IMR-90 (cell line): ENCODE measurements at regions not wholly inside any gene's neighbourhood (a gene's known extent, or its start where the extent isn't known, plus 50 kb on each side); places are given as distances from the start of the nearest gene placed in this dataset.

ENCODE experiments used
- ATAC-seq: fragments of 200-7000 bp; cut with Tn5 transposase; 2 replicates; pipeline ENCODE4 v1.9.1; 2020; ENCODE audit warnings: low read depth, mild to moderate bottlenecking, moderate library complexity
- BruUV-seq: library from RNA; stranded (reverse); fragments of 400-500 nt; replicated peaks from 2 replicates; lab custom pipeline; 2021; lab: Mats Ljungman, UMichigan
- CTCF ChIA-PET: fragments of 300-600 bp; formaldehyde crosslinking; extraction: SDS; loops from one replicate; lab custom pipeline; 2021; ENCODE audit warnings: antibody characterized with exemption; lab: Yijun Ruan, JAX
- POLR2A ChIA-PET: fragments of 300-600 bp; sonication (Branson Sonifier 250); formaldehyde crosslinking; loops from one replicate; lab custom pipeline; 2022; ENCODE audit warnings: antibody characterized with exemption; ENCODE audit not compliant: unreplicated experiment; lab: Charles Lee
- DNase-seq: peaks from one replicate; pipeline ENCODE4 v3.0.0; 2013
- H2AFZ ChIP-seq: replicated peaks from 2 replicates; pipeline ENCODE3; 2013; ENCODE audit warnings: low read length, mild to moderate bottlenecking; ENCODE audit not compliant: poor library complexity
- H2AK5ac ChIP-seq: 2 replicates; pipeline ENCODE4 v1.6.1; 2013; ENCODE audit warnings: low read depth, low read length, inconsistent platforms
- H2AK9ac ChIP-seq: replicated peaks from 2 replicates; pipeline ENCODE3; 2013; ENCODE audit warnings: mild to moderate bottlenecking, low read depth, low read length, moderate library complexity; ENCODE audit not compliant: poor library complexity
- H2BK120ac ChIP-seq: 2 replicates; pipeline ENCODE4 v1.6.1; 2013; ENCODE audit warnings: low read depth, low read length, inconsistent platforms
- H2BK15ac ChIP-seq: 3 replicates; pipeline ENCODE4 v1.6.1; 2013; ENCODE audit warnings: low read depth, low read length, inconsistent platforms
- H2BK20ac ChIP-seq: 2 replicates; pipeline ENCODE4 v1.6.1; 2013; ENCODE audit warnings: low read depth, mild to moderate bottlenecking, inconsistent platforms, low read length, moderate library complexity
- H2BK5ac ChIP-seq: 2 replicates; pipeline ENCODE4 v1.6.1; 2013; ENCODE audit warnings: mild to moderate bottlenecking, low read depth, low read length, inconsistent platforms; ENCODE audit not compliant: poor library complexity, severe bottlenecking
- H3K14ac ChIP-seq: replicated peaks from 2 replicates; pipeline ENCODE4 v1.6.1; 2013; ENCODE audit warnings: low read depth, low read length, inconsistent platforms
- H3K18ac ChIP-seq: 2 replicates; pipeline ENCODE4 v1.6.1; 2013; ENCODE audit warnings: low read depth, low read length, control low read depth
- H3K23ac ChIP-seq: 2 replicates; pipeline ENCODE4 v1.6.1; 2013; ENCODE audit warnings: low read depth, low read length, inconsistent platforms
- H3K27ac ChIP-seq: 2 replicates; pipeline ENCODE4 v1.5.1; 2013; ENCODE audit warnings: mild to moderate bottlenecking, control low read depth, low read length; ENCODE audit not compliant: insufficient read depth
- H3K27me3 ChIP-seq: 2 replicates; pipeline ENCODE4 v1.6.1; 2013; ENCODE audit warnings: low read length; ENCODE audit not compliant: control insufficient read depth, insufficient read depth
- H3K36me3 ChIP-seq: 2 replicates; pipeline ENCODE4 v1.6.1; 2013; ENCODE audit warnings: low read length, mixed read lengths; ENCODE audit not compliant: control insufficient read depth, insufficient read depth
- H3K4ac ChIP-seq: 2 replicates; pipeline ENCODE4 v1.6.1; 2013; ENCODE audit warnings: low read depth, low read length, inconsistent platforms
- H3K4me1 ChIP-seq: 2 replicates; pipeline ENCODE4 v1.6.1; 2013; ENCODE audit warnings: low read length, mixed read lengths; ENCODE audit not compliant: control insufficient read depth, insufficient read depth
- H3K4me2 ChIP-seq: 2 replicates; pipeline ENCODE4 v1.6.1; 2013; ENCODE audit warnings: low read depth, mild to moderate bottlenecking, control low read depth, low read length, moderate library complexity
- H3K4me3 ChIP-seq: 2 replicates; pipeline ENCODE4 v1.5.1; 2013; ENCODE audit warnings: low read depth, mild to moderate bottlenecking, control low read depth, low read length, moderate library complexity; ENCODE audit not compliant: insufficient read depth
- H3K56ac ChIP-seq: 2 replicates; pipeline ENCODE4 v1.6.1; 2013; ENCODE audit warnings: low read length, inconsistent platforms; ENCODE audit not compliant: insufficient read depth; ENCODE audit errors: extremely low read depth
- H3K79me1 ChIP-seq, 2 experiments: 2 replicates each; pipeline ENCODE4 v1.6.1; 2013; ENCODE audit warnings: low read length in 2 of 2, inconsistent platforms in 1 of 2, low read depth in 1 of 2
- H3K9ac ChIP-seq: 2 replicates; pipeline ENCODE4 v1.6.1; 2013; ENCODE audit warnings: low read depth, low read length, control low read depth
- H3K9me1 ChIP-seq: 2 replicates; pipeline ENCODE4 v1.6.1; 2013; ENCODE audit warnings: low read length, inconsistent platforms; ENCODE audit not compliant: insufficient read depth
- H3K9me3 ChIP-seq: 2 replicates; pipeline ENCODE4 v1.6.1; 2013; ENCODE audit warnings: low read length; ENCODE audit not compliant: control insufficient read depth, insufficient read depth
- H4K20me1 ChIP-seq: 2 replicates; pipeline ENCODE4 v1.6.1; 2013; ENCODE audit warnings: low read length, inconsistent platforms; ENCODE audit not compliant: insufficient read depth
- H4K5ac ChIP-seq: 2 replicates; pipeline ENCODE4 v1.6.1; 2013; ENCODE audit warnings: mild to moderate bottlenecking, low read depth, low read length, control low read depth
- H4K8ac ChIP-seq, 2 experiments: 2 replicates each; pipeline ENCODE4 v1.6.1; 2013; ENCODE audit warnings: low read depth in 2 of 2, low read length in 2 of 2, control low read depth in 1 of 2, inconsistent platforms in 1 of 2
- H4K91ac ChIP-seq: 2 replicates; pipeline ENCODE4 v1.6.1; 2013; ENCODE audit warnings: low read depth, low read length, inconsistent platforms; ENCODE audit not compliant: insufficient read depth
- BHLHE40 ChIP-seq: fragments of 150-350 bp; IDR thresholded peaks from 2 replicates; pipeline ENCODE4 v1.6.1; 2016; ENCODE audit warnings: mild to moderate bottlenecking, low read depth, low read length
- CEBPB ChIP-seq: IDR thresholded peaks from 2 replicates; pipeline ENCODE4 v1.6.1; 2012; ENCODE audit warnings: low read depth, low read length, improper control_type of control experiment
- CHD1 ChIP-seq: IDR thresholded peaks from 2 replicates; pipeline ENCODE4 v1.6.1; 2012; ENCODE audit warnings: low read depth, low read length, improper control_type of control experiment
- CTCF ChIP-seq: conservative IDR thresholded peaks from 2 replicates; pipeline ENCODE4 v1.5.1; 2012; ENCODE audit warnings: mild to moderate bottlenecking, low read depth, low read length, improper control_type of control experiment
- ELK1 ChIP-seq: fragments of 150-350 bp; IDR thresholded peaks from 2 replicates; pipeline ENCODE4 v1.6.1; 2016; ENCODE audit warnings: low read depth, mild to moderate bottlenecking, low read length, moderate library complexity, borderline replicate concordance
- FOS ChIP-seq: fragments of 150-350 bp; IDR thresholded peaks from 2 replicates; pipeline ENCODE4 v1.6.1; 2016; ENCODE audit warnings: low read depth, low read length
- MAFK ChIP-seq: IDR thresholded peaks from 2 replicates; pipeline ENCODE4 v1.6.1; 2012; ENCODE audit warnings: low read depth, low read length, improper control_type of control experiment
- MAZ ChIP-seq: IDR thresholded peaks from 2 replicates; pipeline ENCODE4 v1.6.1; 2012; ENCODE audit warnings: low read depth, mild to moderate bottlenecking, low read length, improper control_type of control experiment, moderate library complexity, borderline replicate concordance
- MXI1 ChIP-seq: IDR thresholded peaks from 2 replicates; pipeline ENCODE4 v1.6.1; 2012; ENCODE audit warnings: low read depth, mild to moderate bottlenecking, low read length, moderate library complexity, borderline replicate concordance
- NFE2L2 ChIP-seq: fragments of 150-350 bp; IDR thresholded peaks from 2 replicates; pipeline ENCODE4 v1.6.1; 2016; ENCODE audit warnings: low read depth, mild to moderate bottlenecking, low read length
- POLR2A ChIP-seq: IDR thresholded peaks from 2 replicates; pipeline ENCODE4 v1.6.1; 2012; ENCODE audit warnings: mild to moderate bottlenecking, low read depth, low read length
- RAD21 ChIP-seq: IDR thresholded peaks from 2 replicates; pipeline ENCODE4 v1.6.1; 2012; ENCODE audit warnings: low read length, improper control_type of control experiment
- RCOR1 ChIP-seq: IDR thresholded peaks from 2 replicates; pipeline ENCODE4 v1.6.1; 2012; ENCODE audit warnings: mild to moderate bottlenecking, low read length, improper control_type of control experiment; ENCODE audit not compliant: insufficient replicate concordance
- RFX5 ChIP-seq: IDR thresholded peaks from 2 replicates; pipeline ENCODE4 v1.8.0; 2012; ENCODE audit warnings: low read depth, mild to moderate bottlenecking, low read length, moderate library complexity
- SMC3 ChIP-seq: fragments of 150-350 bp; IDR thresholded peaks from 2 replicates; pipeline ENCODE4 v1.6.1; 2016; ENCODE audit warnings: low read depth, mild to moderate bottlenecking, antibody characterized with exemption, low read length, moderate library complexity
- USF2 ChIP-seq: fragments of 150-350 bp; IDR thresholded peaks from 2 replicates; pipeline ENCODE4 v1.6.1; 2017; ENCODE audit warnings: mild to moderate bottlenecking, antibody characterized with exemption, low read length, low read depth
- WGBS, 2 experiments: methylation state at CpG; one replicate each; pipeline versions ENCODE4 v1.1.5 to v1.1.7; 2013; ENCODE audit warnings: missing lambda C conversion rate in 2 of 2; ENCODE audit not compliant: insufficient read length in 1 of 2; ENCODE audit errors: extremely low coverage in 2 of 2; 5-methylcytosine and 5-hydroxymethylcytosine counted together
- dilution Hi-C: fragments of 300-500 bp; cut with HindIII; formaldehyde crosslinking; loops from one replicate; pipeline ENCODE4 v1.14.3; 2018; ENCODE audit warnings: low sequenced_read_pairs; ENCODE audit not compliant: unreplicated experiment
- in situ Hi-C: fragments of 300-500 bp; cut with MboI; formaldehyde crosslinking; loops from 3 replicates; pipeline ENCODE4 v1.14.3; 2019; ENCODE audit warnings: low sequenced_read_pairs, inconsistent platforms, mixed read lengths
- intact Hi-C: fragments of 100-400 bp; cut with micrococcal nuclease; formaldehyde crosslinking; loops from 2 replicates; pipeline ENCODE4 v1.10.0; 2022

GRCh38 chr9:106535439-106535838, 327.5 kb upstream of the ZNF462 start:
- Histone ChIP-seq H3K4me1 (no peaks in the 10 kb centered on the region), H4K8ac (no peak overlapping the region), H2AFZ (no peak overlapping the region), H3K4me2 (no peak overlapping the region), H2BK120ac (no peak overlapping the region), H4K20me1 (no peaks in the 10 kb centered on the region), H3K23ac (no peak overlapping the region), H2AK9ac (no peak overlapping the region), H3K27ac (no peak overlapping the region), H3K4me3 (no peak overlapping the region), H3K36me3 (no peaks in the 10 kb centered on the region), H4K5ac (no peak overlapping the region), H3K9me3 (peaks cover 5% of the 10 kb centered on the region), H2BK20ac (no peak overlapping the region), H3K18ac (no peak overlapping the region), H3K14ac (no peak overlapping the region), H3K27me3 (no peaks in the 10 kb centered on the region), H4K91ac (no peak overlapping the region), H3K9ac (no peak overlapping the region), H3K9me1 (no peaks in the 10 kb centered on the region), H3K4ac (no peak overlapping the region), H2BK5ac (no peak overlapping the region), H3K56ac (no peak overlapping the region), H2AK5ac (no peak overlapping the region), H3K79me1 (no peaks in the 10 kb centered on the region), H2BK15ac (no peak overlapping the region)
- WGBS, 2 experiments = 0% methylated on average over 1 of the region's 1 CpG; no CpG with 5 or more reads in 1 of the 2 experiments
- DNase-seq = no peak
- in situ Hi-C loops (no loop called here), dilution Hi-C loops (no loop called here), intact Hi-C loops (no loop called here)
- no peak for ATAC-seq
- POLR2A ChIA-PET = no interaction called here
- BruUV-seq = no TSS peak
- CTCF ChIA-PET = no interaction called here
- TF ChIP-seq CHD1 (no peak), CEBPB (no peak), RAD21 (no peak), USF2 (no peak), POLR2A (no peak), RFX5 (no peak), BHLHE40 (no peak), MAZ (no peak), RCOR1 (no peak), MAFK (no peak), MXI1 (no peak), CTCF (no peak), SMC3 (no peak), FOS (no peak), NFE2L2 (no peak), ELK1 (no peak)
